HCT116 (cell line): ENCODE measurements at regions not wholly inside any gene's neighbourhood (a gene's known extent, or its start where the extent isn't known, plus 50 kb on each side); places are given as distances from the start of the nearest gene placed in this dataset.

Experiments used
- ATAC-seq: fragments of 200-7000 bp; cut with Tn5 transposase; 2 replicates; pipeline ENCODE4 v1.9.1; 2020; ENCODE audit warnings: mild to moderate bottlenecking, moderate library complexity
- BruUV-seq: library from RNA; stranded (reverse); fragments of 400-500 nt; replicated peaks from 2 replicates; lab custom pipeline; 2021; lab: Mats Ljungman, UMichigan
- CTCF ChIA-PET: fragments of 300-600 bp; sonication (Branson Sonifier 250); formaldehyde crosslinking; loops from one replicate; lab custom pipeline; 2021; ENCODE audit warnings: antibody characterized with exemption; lab: Charles Lee
- POLR2A ChIA-PET: fragments of 300-600, 350-600 bp; sonication (Branson Sonifier 250); formaldehyde crosslinking; loops from one replicate; lab custom pipeline; 2021; ENCODE audit warnings: antibody characterized with exemption; lab: Charles Lee
- RAD21 ChIA-PET, 2 experiments: fragments of 300-600 bp; sonication (Branson Sonifier 250); formaldehyde crosslinking; loops; one replicate each; lab custom pipeline; 2023; ENCODE audit warnings: low total read pairs in 2 of 2; ENCODE audit not compliant: uncharacterized antibody in 2 of 2, unreplicated experiment in 2 of 2, low non-redundant PET in 1 of 2; lab: Charles Lee
- DNase-seq: peaks from one replicate; pipeline ENCODE4 v3.0.0-alpha.2; 2010; ENCODE audit warnings: low read depth, low spot score
- H2AFZ ChIP-seq: fragments of 200-600 bp; shearing (Covaris generic), sonication (generic); 2 replicates; pipeline ENCODE4 v1.6.1; 2017; ENCODE audit warnings: low read depth, mixed run types, mixed read lengths, antibody characterized with exemption, low read length; ENCODE audit not compliant: poor library complexity, severe bottlenecking
- H3K27ac ChIP-seq: 2 replicates; pipeline ENCODE4 v1.5.1; 2012; ENCODE audit warnings: low read depth, low read length
- H3K27me3 ChIP-seq: fragments of 200-600 bp; sonication (generic); 2 replicates; pipeline ENCODE4 v1.6.1; 2016; ENCODE audit warnings: mixed run types, low read length, mixed read lengths; ENCODE audit not compliant: insufficient read depth
- H3K36me3 ChIP-seq, 2 experiments: fragments of 200-500 bp in 1 of 2; fragments of 200-600 bp in 1 of 2; sonication (Bioruptor generic) in 1 of 2; sonication (generic) in 1 of 2; 2 replicates each; pipeline versions ENCODE4 v1.5.1 to v1.6.1; 2014 to 2016; ENCODE audit warnings: low read length in 2 of 2, inconsistent platforms in 1 of 2, mixed read lengths in 1 of 2, mixed run types in 1 of 2; ENCODE audit not compliant: insufficient read depth in 2 of 2, control insufficient read depth in 1 of 2
- H3K4me1 ChIP-seq, 2 experiments: fragments of 200-600 bp in 1 of 2; sonication (generic) in 1 of 2; 2 replicates each; pipeline versions ENCODE4 v1.5.1 to v1.6.1; 2012 to 2017; ENCODE audit warnings: low read length in 2 of 2, inconsistent platforms in 1 of 2, mild to moderate bottlenecking in 1 of 2, mixed read lengths in 1 of 2, mixed run types in 1 of 2, moderate library complexity in 1 of 2; ENCODE audit not compliant: insufficient read depth in 2 of 2, control insufficient read depth in 1 of 2
- H3K4me2 ChIP-seq: fragments of 200-600 bp; sonication (generic); 2 replicates; pipeline ENCODE4 v1.6.1; 2017; ENCODE audit warnings: mixed run types, low read length, mixed read lengths
- H3K4me3 ChIP-seq, 2 experiments: fragments of 200-600 bp in 1 of 2; sonication (generic) in 1 of 2; replicated peaks in 1 of 2; 2 replicates each; pipeline ENCODE4 v1.5.1; 2011 to 2016; ENCODE audit warnings: low read length in 2 of 2, control low read depth in 1 of 2, low read depth in 1 of 2, mild to moderate bottlenecking in 1 of 2, mixed read lengths in 1 of 2, mixed run types in 1 of 2
- H3K79me2 ChIP-seq: fragments of 200-600 bp; sonication (generic); 2 replicates; pipeline ENCODE4 v1.6.1; 2017; ENCODE audit warnings: mild to moderate bottlenecking, mixed run types, low read length, moderate library complexity, mixed read lengths; ENCODE audit not compliant: insufficient read depth
- H3K9ac ChIP-seq: fragments of 200-600 bp; sonication (generic); 2 replicates; pipeline ENCODE4 v1.6.1; 2016; ENCODE audit warnings: low read length, mixed read lengths
- H3K9me2 ChIP-seq: fragments of 200-600 bp; sonication (generic), shearing (Covaris generic); 2 replicates; pipeline ENCODE4 v1.6.1; 2017; ENCODE audit warnings: mixed run types, mild to moderate bottlenecking, moderate library complexity; ENCODE audit not compliant: insufficient read depth
- H3K9me3 ChIP-seq, 2 experiments: fragments of 200-500 bp in 1 of 2; fragments of 200-600 bp in 1 of 2; sonication (Bioruptor generic) in 1 of 2; sonication (generic) in 1 of 2; 2 replicates each; pipeline ENCODE4 v1.6.1; 2014 to 2017; ENCODE audit warnings: low read length in 2 of 2, mixed read lengths in 2 of 2, inconsistent platforms in 1 of 2, low read depth in 1 of 2, mild to moderate bottlenecking in 1 of 2, mixed run types in 1 of 2, moderate library complexity in 1 of 2; ENCODE audit not compliant: control insufficient read depth in 1 of 2, insufficient read depth in 1 of 2
- H4K20me1 ChIP-seq: fragments of 200-600 bp; sonication (generic), shearing (Covaris generic); 2 replicates; pipeline ENCODE4 v1.6.1; 2017; ENCODE audit warnings: mixed run types, mild to moderate bottlenecking, moderate library complexity; ENCODE audit not compliant: insufficient read depth
- CEBPB ChIP-seq: IDR thresholded peaks from 2 replicates; pipeline ENCODE4 v1.6.1; 2012; ENCODE audit warnings: low read depth
- ELF1 ChIP-seq: IDR thresholded peaks from 2 replicates; pipeline ENCODE4 v1.6.1; 2012; ENCODE audit warnings: low read depth, borderline replicate concordance
- FOSL1 ChIP-seq: IDR thresholded peaks from 2 replicates; pipeline ENCODE4 v1.6.1; 2012; ENCODE audit warnings: low read depth
- JUND ChIP-seq: IDR thresholded peaks from 2 replicates; pipeline ENCODE4 v1.6.1; 2012
- POLR2A ChIP-seq: IDR thresholded peaks from 2 replicates; pipeline ENCODE4 v1.7.0; 2011; ENCODE audit warnings: borderline replicate concordance; ENCODE audit not compliant: insufficient read depth, insufficient read length; ENCODE audit errors: extremely low read depth
- POLR2AphosphoS5 ChIP-seq: IDR thresholded peaks from 2 replicates; pipeline ENCODE4 v1.6.1; 2011; ENCODE audit warnings: mild to moderate bottlenecking, low read depth, low read length, moderate library complexity
- SIN3A ChIP-seq: IDR thresholded peaks from 2 replicates; pipeline ENCODE4 v1.6.1; 2012; ENCODE audit warnings: low read depth
- SP1 ChIP-seq: IDR thresholded peaks from 2 replicates; pipeline ENCODE4 v1.6.1; 2012; ENCODE audit warnings: low read depth
- SRF ChIP-seq: IDR thresholded peaks from 2 replicates; pipeline ENCODE4 v1.6.1; 2012; ENCODE audit warnings: low read depth
- TCF7L2 ChIP-seq: IDR thresholded peaks from 2 replicates; pipeline ENCODE4 v1.7.0; 2011; ENCODE audit warnings: borderline replicate concordance, inconsistent platforms; ENCODE audit not compliant: insufficient read depth, insufficient read length; ENCODE audit errors: extremely low read depth
- ZNF274 ChIP-seq: fragments of 200-500 bp; sonication (Bioruptor generic); IDR thresholded peaks from 2 replicates; pipeline ENCODE4 v1.6.1; 2014; ENCODE audit warnings: mild to moderate bottlenecking, low read depth, low read length, inconsistent platforms
- intact Hi-C: fragments of 100-400 bp; cut with micrococcal nuclease; formaldehyde crosslinking; loops from 2 replicates; pipeline ENCODE4 v1.10.0; 2022
- TF ChIP-seq, protein P1 (sequence below): IDR thresholded peaks from 2 replicates; pipeline ENCODE4 v1.6.1; 2012
- TF ChIP-seq, protein P2 (sequence below), 3 experiments: fragments of 200-600 bp in 1 of 3; sonication (generic) in 1 of 3; IDR thresholded peaks in 2 of 3; conservative IDR thresholded peaks in 1 of 3; 2 replicates each; pipeline ENCODE4 v1.5.1; 2012 to 2017; ENCODE audit warnings: low read depth in 2 of 3, low read length in 2 of 3, antibody characterized with exemption in 1 of 3, borderline replicate concordance in 1 of 3, control low read depth in 1 of 3, mild to moderate bottlenecking in 1 of 3, mixed read lengths in 1 of 3, mixed run types in 1 of 3, moderate library complexity in 1 of 3; ENCODE audit not compliant: insufficient read depth in 1 of 3
- TF ChIP-seq, protein P3 (sequence below): IDR thresholded peaks from 2 replicates; pipeline ENCODE4 v1.6.1; 2011; ENCODE audit warnings: mild to moderate bottlenecking, low read length, moderate library complexity; ENCODE audit not compliant: insufficient replicate concordance; ENCODE audit errors: extremely low read depth

DNA sequence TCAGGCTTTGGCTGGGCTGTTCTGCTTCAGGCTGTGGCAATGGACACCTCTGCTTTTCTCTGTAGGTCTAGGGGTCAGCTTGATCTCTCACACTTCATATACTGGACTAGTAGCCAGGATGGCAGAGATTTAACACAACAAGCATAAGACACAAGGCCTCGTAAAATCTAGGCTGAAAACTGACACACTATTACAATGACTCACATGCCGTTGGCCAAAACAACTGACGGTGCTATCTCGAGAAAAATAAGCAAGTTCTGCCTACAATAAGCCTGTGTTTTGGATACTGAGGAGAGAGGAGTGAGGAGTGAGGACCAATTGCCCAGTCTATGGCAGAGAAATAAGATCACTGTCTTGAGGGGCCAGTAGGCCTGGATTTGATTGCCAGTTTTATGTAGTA lies 840.7 kb upstream of the ADAMTS5 start:
- no TSS peak for BruUV-seq
- POLR2A ChIA-PET: no interaction called here
- intact Hi-C loops: no loop called here

More for the DNA sequence above, 840.7 kb upstream of the ADAMTS5 start:
- H3K79me2 ChIP-seq: no peaks in the 10 kb centered on the region
- H3K4me2 ChIP-seq: no peak overlapping the region
- H3K36me3 ChIP-seq: no peaks in the 10 kb centered on the region
- no peak overlapping the region for H3K4me3 ChIP-seq
- ChIA-PET RAD21 (no interaction called here), CTCF (no interaction called here)
- no peaks in the 10 kb centered on the region for H3K27me3 ChIP-seq
- no peaks in the 10 kb centered on the region for H3K4me1 ChIP-seq
- ATAC-seq (no peak), DNase-seq (no peak)
- H3K9ac ChIP-seq: no peak overlapping the region
- H3K9me3 ChIP-seq: peaks cover 4 to 30% of the 10 kb centered on the region in 2 experiments; a peak in 2 of 4 replicates
- no peaks in the 10 kb centered on the region for H4K20me1 ChIP-seq
- no peak overlapping the region for H3K27ac ChIP-seq
- H3K9me2 ChIP-seq: no peaks in the 10 kb centered on the region
- no peak overlapping the region for H2AFZ ChIP-seq
- TF ChIP-seq SIN3A (no peak), ZNF274 (no peak), POLR2A (no peak), JUND (no peak), FOSL1 (no peak), TCF7L2 (no peak), SRF (no peak), ELF1 (no peak), POLR2AphosphoS5 (no peak), SP1 (no peak), CEBPB (no peak)
- TF ChIP-seq, protein P1, sequence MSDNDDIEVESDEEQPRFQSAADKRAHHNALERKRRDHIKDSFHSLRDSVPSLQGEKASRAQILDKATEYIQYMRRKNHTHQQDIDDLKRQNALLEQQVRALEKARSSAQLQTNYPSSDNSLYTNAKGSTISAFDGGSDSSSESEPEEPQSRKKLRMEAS: no peak
- TF ChIP-seq, protein P2, sequence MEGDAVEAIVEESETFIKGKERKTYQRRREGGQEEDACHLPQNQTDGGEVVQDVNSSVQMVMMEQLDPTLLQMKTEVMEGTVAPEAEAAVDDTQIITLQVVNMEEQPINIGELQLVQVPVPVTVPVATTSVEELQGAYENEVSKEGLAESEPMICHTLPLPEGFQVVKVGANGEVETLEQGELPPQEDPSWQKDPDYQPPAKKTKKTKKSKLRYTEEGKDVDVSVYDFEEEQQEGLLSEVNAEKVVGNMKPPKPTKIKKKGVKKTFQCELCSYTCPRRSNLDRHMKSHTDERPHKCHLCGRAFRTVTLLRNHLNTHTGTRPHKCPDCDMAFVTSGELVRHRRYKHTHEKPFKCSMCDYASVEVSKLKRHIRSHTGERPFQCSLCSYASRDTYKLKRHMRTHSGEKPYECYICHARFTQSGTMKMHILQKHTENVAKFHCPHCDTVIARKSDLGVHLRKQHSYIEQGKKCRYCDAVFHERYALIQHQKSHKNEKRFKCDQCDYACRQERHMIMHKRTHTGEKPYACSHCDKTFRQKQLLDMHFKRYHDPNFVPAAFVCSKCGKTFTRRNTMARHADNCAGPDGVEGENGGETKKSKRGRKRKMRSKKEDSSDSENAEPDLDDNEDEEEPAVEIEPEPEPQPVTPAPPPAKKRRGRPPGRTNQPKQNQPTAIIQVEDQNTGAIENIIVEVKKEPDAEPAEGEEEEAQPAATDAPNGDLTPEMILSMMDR (IDR thresholded peaks at IDR 0.05 in 2 of 3, conservative IDR thresholded peaks at IDR 0.05 in 1 of 3; ENCODE audit: borderline replicate concordance in 1 of 3, insufficient read depth in 1 of 3, low read depth in 2 of 3, low read length in 2 of 3): no peak
- TF ChIP-seq, protein P3, sequence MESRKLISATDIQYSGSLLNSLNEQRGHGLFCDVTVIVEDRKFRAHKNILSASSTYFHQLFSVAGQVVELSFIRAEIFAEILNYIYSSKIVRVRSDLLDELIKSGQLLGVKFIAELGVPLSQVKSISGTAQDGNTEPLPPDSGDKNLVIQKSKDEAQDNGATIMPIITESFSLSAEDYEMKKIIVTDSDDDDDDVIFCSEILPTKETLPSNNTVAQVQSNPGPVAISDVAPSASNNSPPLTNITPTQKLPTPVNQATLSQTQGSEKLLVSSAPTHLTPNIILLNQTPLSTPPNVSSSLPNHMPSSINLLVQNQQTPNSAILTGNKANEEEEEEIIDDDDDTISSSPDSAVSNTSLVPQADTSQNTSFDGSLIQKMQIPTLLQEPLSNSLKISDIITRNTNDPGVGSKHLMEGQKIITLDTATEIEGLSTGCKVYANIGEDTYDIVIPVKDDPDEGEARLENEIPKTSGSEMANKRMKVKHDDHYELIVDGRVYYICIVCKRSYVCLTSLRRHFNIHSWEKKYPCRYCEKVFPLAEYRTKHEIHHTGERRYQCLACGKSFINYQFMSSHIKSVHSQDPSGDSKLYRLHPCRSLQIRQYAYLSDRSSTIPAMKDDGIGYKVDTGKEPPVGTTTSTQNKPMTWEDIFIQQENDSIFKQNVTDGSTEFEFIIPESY: no peak
